ENCODE measurements at regions not wholly inside any gene's neighbourhood (a gene's known extent, or its start where the extent isn't known, plus 50 kb on each side); places are given as distances from the start of the nearest gene placed in this dataset.

DNA sequence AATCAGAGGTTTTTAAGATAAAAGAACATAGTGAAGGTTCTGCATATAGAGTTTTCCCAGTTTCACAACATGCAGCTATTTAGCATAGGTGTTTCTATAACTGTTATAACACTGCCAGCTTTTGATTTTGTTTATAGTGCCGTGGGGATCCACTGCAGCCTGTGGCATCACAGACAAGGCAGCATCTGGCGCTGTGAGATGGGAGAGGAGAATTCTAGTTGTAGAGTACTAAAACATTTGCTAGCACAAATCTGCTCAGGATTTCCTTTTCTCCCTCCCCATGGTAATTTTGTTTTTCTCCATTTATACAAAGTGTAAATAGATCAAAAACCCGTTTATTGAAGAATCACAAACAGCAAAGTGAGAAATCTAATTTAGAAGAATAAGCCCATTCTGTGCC lies 482.8 kb upstream of the NCAM2 start:
- no peak for TF ChIP-seq POLR2A (IDR thresholded peaks at IDR 0.05)
- TF ChIP-seq, protein P1, sequence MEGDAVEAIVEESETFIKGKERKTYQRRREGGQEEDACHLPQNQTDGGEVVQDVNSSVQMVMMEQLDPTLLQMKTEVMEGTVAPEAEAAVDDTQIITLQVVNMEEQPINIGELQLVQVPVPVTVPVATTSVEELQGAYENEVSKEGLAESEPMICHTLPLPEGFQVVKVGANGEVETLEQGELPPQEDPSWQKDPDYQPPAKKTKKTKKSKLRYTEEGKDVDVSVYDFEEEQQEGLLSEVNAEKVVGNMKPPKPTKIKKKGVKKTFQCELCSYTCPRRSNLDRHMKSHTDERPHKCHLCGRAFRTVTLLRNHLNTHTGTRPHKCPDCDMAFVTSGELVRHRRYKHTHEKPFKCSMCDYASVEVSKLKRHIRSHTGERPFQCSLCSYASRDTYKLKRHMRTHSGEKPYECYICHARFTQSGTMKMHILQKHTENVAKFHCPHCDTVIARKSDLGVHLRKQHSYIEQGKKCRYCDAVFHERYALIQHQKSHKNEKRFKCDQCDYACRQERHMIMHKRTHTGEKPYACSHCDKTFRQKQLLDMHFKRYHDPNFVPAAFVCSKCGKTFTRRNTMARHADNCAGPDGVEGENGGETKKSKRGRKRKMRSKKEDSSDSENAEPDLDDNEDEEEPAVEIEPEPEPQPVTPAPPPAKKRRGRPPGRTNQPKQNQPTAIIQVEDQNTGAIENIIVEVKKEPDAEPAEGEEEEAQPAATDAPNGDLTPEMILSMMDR (IDR thresholded peaks at IDR 0.05 in 4 of 5, conservative IDR thresholded peaks at IDR 0.05 in 1 of 5), result no peak

Measured in gastrocnemius medialis (tissue), 4 donors.